ENCODE measurements at regions not wholly inside any gene's neighbourhood (a gene's known extent, or its start where the extent isn't known, plus 50 kb on each side); places are given as distances from the start of the nearest gene placed in this dataset.

GRCh38 chr3:30505866-30506520 is 100.4 kb upstream of the TGFBR2 start:
- no peak for DNase-seq (ENCODE audit: low read depth in 2 of 3, low spot score in 2 of 3)

DNA sequence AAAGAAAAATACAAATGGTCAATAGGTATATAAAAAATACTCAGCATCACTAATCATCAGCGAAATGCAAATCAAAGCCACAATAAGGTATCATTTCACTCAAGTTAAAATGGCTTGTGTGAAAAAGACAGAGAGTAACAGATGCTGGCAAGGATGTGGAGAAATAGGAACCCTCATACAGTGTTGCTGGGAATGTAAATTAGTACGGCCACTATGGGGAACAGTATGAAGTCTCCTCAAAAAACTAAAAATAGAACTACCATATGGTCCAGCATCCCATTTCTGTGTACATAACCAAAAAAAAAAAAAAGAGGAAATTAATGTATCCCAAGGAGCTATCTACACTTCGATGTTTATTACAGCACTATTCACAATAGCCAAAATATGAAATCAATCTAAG is 98.1 kb upstream of the TGFBR2 start:
- DNase-seq (ENCODE audit: low read depth in 2 of 3, low spot score in 2 of 3) = no peak

GRCh38 chr3:30510596-30510995 is 95.8 kb upstream of the TGFBR2 start:
- no peak for DNase-seq (ENCODE audit: low read depth in 2 of 3, low spot score in 2 of 3)

GRCh38 chr3:30511524-30512251 is 94.7 kb upstream of the TGFBR2 start:
- no peak for DNase-seq (ENCODE audit: low read depth in 2 of 3, low spot score in 2 of 3)

GRCh38 chr3:30512576-30512975 is 93.8 kb upstream of the TGFBR2 start:
- no peak for DNase-seq (ENCODE audit: low read depth in 2 of 3, low spot score in 2 of 3)

GRCh38 chr3:30513374-30514152 is 92.8 kb upstream of the TGFBR2 start:
- DNase-seq (ENCODE audit: low read depth in 2 of 3, low spot score in 2 of 3) = no peak

DNA sequence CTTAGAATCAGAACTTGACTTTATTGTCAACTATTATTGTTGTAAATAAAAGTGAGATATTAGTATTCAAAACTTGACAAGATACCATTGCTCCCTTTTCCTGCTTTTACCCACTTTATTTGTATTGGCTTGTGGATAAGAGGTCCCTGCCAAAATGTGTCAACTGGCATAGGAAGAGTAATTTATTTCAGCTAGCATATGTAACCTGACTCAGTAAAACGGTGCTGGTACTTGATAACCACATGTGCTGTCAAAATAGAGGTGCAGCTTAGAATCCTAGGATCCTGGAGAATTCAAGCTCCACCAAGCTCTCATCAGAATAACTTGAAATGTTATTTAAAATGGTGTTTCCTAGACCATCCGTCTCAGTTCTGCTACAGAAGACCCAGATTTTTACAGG is 90.2 kb upstream of the TGFBR2 start:
- no peak for DNase-seq (ENCODE audit: low read depth in 2 of 3, low spot score in 2 of 3)

GRCh38 chr3:30518181-30518864 is 88.1 kb upstream of the TGFBR2 start:
- DNase-seq (ENCODE audit: low read depth in 2 of 3, low spot score in 2 of 3) = no peak

DNA sequence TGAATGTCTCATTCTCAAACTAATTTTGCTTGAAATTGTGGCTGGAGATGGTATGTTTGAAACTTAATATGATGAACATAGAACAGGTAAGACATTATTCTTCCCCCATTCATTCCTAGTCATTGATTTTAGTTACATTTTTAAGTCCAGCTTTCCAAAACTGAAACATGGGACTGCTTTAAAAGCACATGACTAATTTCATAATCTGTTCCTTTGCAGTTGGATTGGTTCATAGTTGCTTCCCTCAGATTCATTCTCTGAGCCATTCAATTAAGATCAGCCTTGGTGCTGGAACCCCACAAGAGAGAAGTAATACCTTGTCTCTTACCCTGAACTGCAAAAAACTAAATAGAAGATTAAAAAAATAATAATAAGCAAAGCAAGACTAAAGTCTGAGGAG is 87.5 kb upstream of the TGFBR2 start:
- DNase-seq (ENCODE audit: low read depth in 2 of 3, low spot score in 2 of 3) = no peak

GRCh38 chr3:30520699-30521098 is 85.7 kb upstream of the TGFBR2 start:
- no peak for DNase-seq (ENCODE audit: low read depth in 2 of 3, low spot score in 2 of 3)

DNA sequence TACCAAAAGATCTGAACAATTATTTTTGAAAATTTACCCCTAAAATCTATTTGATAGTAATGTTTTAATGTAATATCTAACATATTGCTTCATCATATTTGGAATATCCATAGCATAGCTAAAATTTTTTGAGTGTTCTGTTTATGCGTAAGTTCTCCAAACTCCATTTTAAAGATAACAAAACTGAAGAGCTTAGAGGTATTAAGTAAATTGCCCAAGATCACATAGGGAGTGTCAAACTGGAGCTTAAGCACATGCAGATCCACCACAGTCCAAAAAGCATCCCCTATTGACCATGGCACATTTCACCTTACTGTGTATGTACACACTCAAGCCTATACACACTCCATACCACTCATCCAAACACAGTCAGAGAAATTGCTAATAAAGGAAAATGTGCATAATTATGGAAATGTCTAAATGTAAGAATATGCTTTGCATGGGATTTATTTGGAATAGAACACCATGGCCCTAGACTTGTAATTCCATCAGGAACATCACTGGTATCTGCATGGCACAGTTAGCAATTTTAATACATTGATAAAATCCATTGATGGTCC is 85.2 kb upstream of the TGFBR2 start:
- no peak for DNase-seq (ENCODE audit: low read depth in 2 of 3, low spot score in 2 of 3)

DNA sequence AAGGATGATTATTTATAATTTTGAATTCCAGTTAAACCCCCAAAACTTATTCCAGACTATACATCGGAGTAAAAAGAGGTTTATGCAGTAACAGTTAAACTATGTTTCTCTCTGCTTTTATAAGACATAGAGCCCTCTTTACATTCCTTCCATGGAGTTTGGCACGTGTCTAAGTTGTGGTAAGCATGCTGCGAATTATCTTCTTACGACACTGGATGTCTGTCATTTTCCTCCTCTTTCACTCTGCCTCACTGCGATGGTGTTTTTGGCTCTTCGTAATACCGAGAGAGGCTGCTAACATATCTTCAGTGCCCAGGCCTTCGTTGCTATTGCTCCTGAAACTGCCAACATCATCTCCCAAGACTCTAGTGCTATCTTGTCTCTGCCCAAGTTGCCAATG is 83.9 kb upstream of the TGFBR2 start:
- DNase-seq (ENCODE audit: low read depth in 2 of 3, low spot score in 2 of 3) = no peak

GRCh38 chr3:30523366-30523765 is 83.0 kb upstream of the TGFBR2 start:
- DNase-seq (ENCODE audit: low read depth in 2 of 3, low spot score in 2 of 3) = no peak

DNA sequence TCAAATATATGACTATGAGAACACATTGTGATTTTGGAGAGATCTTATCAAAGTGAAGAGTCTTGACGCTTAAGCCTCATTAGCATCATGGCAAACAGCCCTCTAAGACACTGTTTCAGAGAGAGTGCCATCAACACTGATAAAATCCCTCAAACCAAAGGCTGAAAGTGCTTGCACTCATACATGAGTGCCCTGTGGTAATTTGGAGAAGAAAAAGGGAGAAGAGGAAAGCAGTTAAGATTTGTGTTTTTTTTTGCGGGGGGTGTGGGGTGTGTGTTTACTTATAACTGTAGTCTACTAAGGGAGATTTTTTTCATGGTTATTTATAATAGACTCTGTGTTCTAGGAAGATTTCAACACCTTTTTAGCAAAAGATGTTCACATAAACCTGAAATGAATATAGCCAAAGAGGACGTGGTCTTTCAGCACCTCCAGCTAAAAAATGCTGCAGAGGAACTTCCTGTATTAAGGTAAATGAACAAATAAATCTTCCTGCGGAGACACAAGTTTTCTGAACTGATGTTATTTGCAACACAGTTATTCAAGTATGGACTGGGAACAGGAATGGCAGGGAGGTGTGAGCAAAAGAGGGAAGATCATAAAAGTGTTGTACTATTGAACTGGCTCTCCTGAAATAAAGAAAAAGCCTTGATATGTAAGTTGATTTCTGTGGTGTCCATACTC is 81.9 kb upstream of the TGFBR2 start:
- DNase-seq (ENCODE audit: low read depth in 2 of 3, low spot score in 2 of 3) = peak in 1 of 3 donors; percentile 4

- DNase-seq (ENCODE audit: low read depth in 2 of 3, low spot score in 2 of 3) = no peak
Measured at GRCh38 chr3:30526031-30526430, 80.4 kb upstream of the TGFBR2 start.

DNA sequence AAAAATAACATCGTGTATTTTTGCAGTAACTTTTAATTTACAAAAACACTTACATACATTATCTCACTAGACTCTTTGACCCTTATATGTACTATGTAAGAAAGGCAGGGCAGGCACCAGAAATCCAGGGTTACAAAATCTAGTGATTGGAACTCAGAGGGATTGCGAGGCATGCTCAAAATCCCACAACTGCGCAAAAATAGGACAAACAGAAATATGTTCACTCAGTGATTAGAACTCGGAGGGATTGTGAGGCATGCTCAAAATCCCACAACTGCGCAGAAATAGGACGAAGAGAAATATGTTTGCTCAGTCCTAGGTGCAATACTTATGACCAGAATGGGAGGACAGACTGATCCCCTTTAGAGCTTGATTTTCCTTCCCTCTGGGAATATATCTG is 79.2 kb upstream of the TGFBR2 start:
- DNase-seq (ENCODE audit: low read depth in 2 of 3, low spot score in 2 of 3) = no peak

GRCh38 chr3:30527720-30528119 is 78.7 kb upstream of the TGFBR2 start:
- no peak for DNase-seq (ENCODE audit: low read depth in 2 of 3, low spot score in 2 of 3)

DNA sequence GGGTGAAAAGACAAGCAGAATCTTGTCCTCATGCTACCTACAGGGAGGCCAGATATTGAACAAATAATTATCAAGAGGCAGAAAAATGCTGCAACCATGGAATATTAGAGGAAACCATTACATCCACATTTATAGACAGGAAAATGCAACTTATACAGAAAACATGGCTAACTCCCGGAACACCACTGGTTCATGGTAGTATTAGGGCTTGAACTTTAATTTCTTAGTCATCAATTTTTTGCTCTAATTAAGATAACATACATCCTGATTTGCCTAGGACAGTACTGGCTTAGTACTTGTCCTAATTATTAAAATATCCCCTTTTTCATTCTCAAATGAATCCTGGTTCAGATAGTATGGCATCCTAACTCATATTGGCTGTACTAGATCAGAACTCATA is 76.3 kb upstream of the TGFBR2 start:
- no peak for DNase-seq (ENCODE audit: low read depth in 2 of 3, low spot score in 2 of 3)

- no peak for DNase-seq (ENCODE audit: low read depth in 2 of 3, low spot score in 2 of 3)
Measured at GRCh38 chr3:30531017-30531570, 75.3 kb upstream of the TGFBR2 start.

DNA sequence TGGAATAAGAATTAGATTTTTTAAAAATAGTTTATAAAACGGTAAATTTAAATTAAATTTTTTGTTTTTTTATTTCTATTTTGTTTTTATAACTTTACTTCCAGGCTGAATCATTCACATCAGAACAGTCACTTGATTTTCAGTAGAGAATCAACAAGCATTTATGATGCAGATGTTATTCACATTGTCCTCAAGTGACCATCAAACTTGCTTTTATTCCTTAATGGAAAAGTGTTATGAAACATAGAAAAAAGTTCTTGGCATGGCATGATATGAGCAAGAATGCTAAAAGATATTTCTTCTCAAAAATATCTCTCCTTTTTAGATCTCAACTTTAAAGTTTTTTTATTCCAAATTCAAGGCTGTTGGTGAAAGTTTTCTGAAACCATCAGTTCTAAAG is 70.9 kb upstream of the TGFBR2 start:
- no peak for DNase-seq (ENCODE audit: low read depth in 2 of 3, low spot score in 2 of 3)

All from hematopoietic multipotent progenitor cell (in vitro differentiated cells).